K562 (cell line): ENCODE measurements at regions not wholly inside any gene's neighbourhood (a gene's known extent, or its start where the extent isn't known, plus 50 kb on each side); places are given as distances from the start of the nearest gene placed in this dataset.

Source experiments
- ATAC-seq: fragments of 200-7000 bp; cut with Tn5 transposase; 3 replicates; pipeline ENCODE4 v1.9.1; 2020; ENCODE audit warnings: moderate library complexity
- BruUV-seq: library from RNA; stranded (reverse); fragments of 400-500 nt; replicated peaks from 2 replicates; lab custom pipeline; 2021; lab: Mats Ljungman, UMichigan
- CTCF ChIA-PET: fragments of 300-600 bp; formaldehyde crosslinking; extraction: SDS; loops from one replicate; lab custom pipeline; 2021; ENCODE audit warnings: low intra/inter-chr PET ratio; lab: Yijun Ruan, JAX
- POLR2A ChIA-PET: fragments of 300-600, 350-650 bp; sonication (Branson Sonifier 250); formaldehyde crosslinking; extraction: SDS; loops from one replicate; lab custom pipeline; 2021; ENCODE audit warnings: antibody characterized with exemption, inconsistent platforms; lab: Yijun Ruan, JAX
- DNase-seq, 4 experiments: peaks; one replicate each; pipeline versions ENCODE4 v3.0.0 to v3.0.0-alpha.2; 2011 to 2018; ENCODE audit warnings: low spot score in 3 of 4, mixed read lengths in 3 of 4; ENCODE audit errors: extremely low read depth in 1 of 4
- FAIRE-seq: peaks from 2 replicates; lab custom pipeline; 2011; peaks lifted over from hg19 to GRCh38; lab: Jason Lieb, UNC
- H2AFZ ChIP-seq: 2 replicates; pipeline ENCODE4 v1.6.0; 2011; ENCODE audit warnings: low read depth, low read length, control low read depth, inconsistent platforms
- H3K27ac ChIP-seq: fragments of 200-600 bp; 3 replicates; pipeline ENCODE4 v1.8.0; 2011; ENCODE audit warnings: low read depth, mild to moderate bottlenecking, control low read depth, inconsistent platforms, low read length, moderate library complexity, mixed read lengths; ENCODE audit errors: extremely low read depth
- H3K27me3 ChIP-seq, 2 experiments: fragments of 300-600 bp in 1 of 2; 2 replicates in 1 of 2; 3 replicates in 1 of 2; pipeline versions ENCODE4 v1.6.0 to v1.8.0; 2011; ENCODE audit warnings: inconsistent platforms in 2 of 2, low read length in 2 of 2, mild to moderate bottlenecking in 1 of 2, mixed read lengths in 1 of 2, moderate library complexity in 1 of 2; ENCODE audit not compliant: control insufficient read depth in 2 of 2, insufficient read depth in 2 of 2
- H3K36me3 ChIP-seq: fragments of 300-600 bp; 3 replicates; pipeline ENCODE4 v1.8.0; 2011; ENCODE audit warnings: mild to moderate bottlenecking, low read length, inconsistent platforms; ENCODE audit not compliant: control insufficient read depth, insufficient read depth
- H3K4me1 ChIP-seq, 2 experiments: fragments of 200-600 bp in 1 of 2; replicated peaks in 1 of 2; 2 replicates in 1 of 2; 3 replicates in 1 of 2; pipeline versions ENCODE4 v1.5.1 to v1.8.0; 2011; ENCODE audit warnings: inconsistent platforms in 2 of 2, low read length in 2 of 2, mild to moderate bottlenecking in 1 of 2, mixed read lengths in 1 of 2, moderate library complexity in 1 of 2; ENCODE audit not compliant: control insufficient read depth in 2 of 2, insufficient read depth in 2 of 2
- H3K4me2 ChIP-seq: 2 replicates; pipeline ENCODE4 v1.6.1; 2011; ENCODE audit warnings: low read length, control low read depth, inconsistent platforms, mixed read lengths; ENCODE audit not compliant: insufficient read depth
- H3K4me3 ChIP-seq: fragments of 200-600 bp; sonication (generic), shearing (Covaris generic); 2 replicates; pipeline ENCODE4 v1.5.1; 2016; ENCODE audit warnings: control low read depth, inconsistent platforms
- H3K79me2 ChIP-seq: fragments of 200-600 bp; 3 replicates; pipeline ENCODE4 v1.8.0; 2011; ENCODE audit warnings: low read length, inconsistent platforms; ENCODE audit not compliant: control insufficient read depth, insufficient read depth
- H3K9ac ChIP-seq, 2 experiments: 2 replicates each; pipeline versions ENCODE4 v1.6.0 to v1.6.1; 2011; ENCODE audit warnings: low read depth in 2 of 2, low read length in 2 of 2, control low read depth in 1 of 2, inconsistent platforms in 1 of 2, mild to moderate bottlenecking in 1 of 2, mixed read lengths in 1 of 2; ENCODE audit not compliant: insufficient read depth in 1 of 2
- H3K9me1 ChIP-seq: one replicate; pipeline ENCODE4 v1.6.0; 2011; ENCODE audit warnings: inconsistent platforms, mild to moderate bottlenecking, low read length, moderate library complexity; ENCODE audit not compliant: control insufficient read depth, insufficient read depth
- H3K9me3 ChIP-seq: replicated peaks from 2 replicates; pipeline ENCODE4 v1.5.1; 2011; ENCODE audit warnings: low read depth, low read length, inconsistent platforms; ENCODE audit not compliant: control insufficient read depth, insufficient read depth
- H4K20me1 ChIP-seq: replicated peaks from 2 replicates; pipeline ENCODE4 v1.6.1; 2011; ENCODE audit warnings: low read length, inconsistent platforms, mixed read lengths; ENCODE audit not compliant: control insufficient read depth, insufficient read depth
- BHLHE40 ChIP-seq: IDR thresholded peaks from 2 replicates; pipeline ENCODE4 v1.6.1; 2011; ENCODE audit warnings: low read length, improper control_type of control experiment
- EGR1 ChIP-seq: fragments of 450-650 bp; conservative IDR thresholded peaks from 2 replicates; pipeline ENCODE4 v1.6.1; 2017; ENCODE audit warnings: mild to moderate bottlenecking
- SMARCB1 ChIP-seq: IDR thresholded peaks from 2 replicates; pipeline ENCODE4 v1.6.1; 2011; ENCODE audit warnings: improper control_type of control experiment, low read depth; ENCODE audit not compliant: insufficient read length
- TAF9B ChIP-seq: fragments of 450-650 bp; IDR thresholded peaks from 2 replicates; pipeline ENCODE4 v1.6.1; 2018; ENCODE audit warnings: mild to moderate bottlenecking; ENCODE audit not compliant: partially characterized antibody
- TBP ChIP-seq: optimal IDR thresholded peaks from 2 replicates; pipeline ENCODE3; 2011; ENCODE audit warnings: low read depth, low read length, improper control_type of control experiment
- TEAD1 ChIP-seq, 2 experiments: fragments of 450-650 bp in 1 of 2; sonication (generic) in 1 of 2; formaldehyde crosslinking; IDR thresholded peaks; 2 replicates each; pipeline versions ENCODE4 v1.4.0 to v1.8.0; 2020 to 2022; ENCODE audit warnings: mild to moderate bottlenecking in 2 of 2, missing genetic modification reagents in 1 of 2
- ZNF197 ChIP-seq: fragments of 200-800 bp; sonication (Bioruptor generic); IDR thresholded peaks from 2 replicates; pipeline ENCODE4 v1.6.1; 2016; ENCODE audit warnings: low read depth, missing genetic modification characterization, missing compliant biosample characterization
- WGBS: fragments of 100-300 bp; shearing (Covaris generic); methylation state at CpG from one replicate; pipeline ENCODE4 v1.1.6; 2016; ENCODE audit warnings: low coverage, mixed read lengths; ENCODE audit not compliant: insufficient coverage; ENCODE audit errors: missing lambda C conversion rate; 5-methylcytosine and 5-hydroxymethylcytosine counted together
- in situ Hi-C: fragments of 300-500 bp; cut with MboI; formaldehyde crosslinking; loops from 4 replicates; pipeline ENCODE4 v1.15.0; 2018; ENCODE audit warnings: inconsistent platforms, mixed read lengths
- intact Hi-C: fragments of 100-400 bp; cut with micrococcal nuclease; formaldehyde crosslinking; loops from 2 replicates; pipeline ENCODE4 v1.14.2; 2022
- TF ChIP-seq, protein P1 (sequence below), 2 experiments: fragments of 450-650 bp; IDR thresholded peaks; 2 replicates each; pipeline ENCODE4 v1.6.1; 2016
- TF ChIP-seq, protein P2 (sequence below): fragments of 450-650 bp; formaldehyde crosslinking; conservative IDR thresholded peaks from 2 replicates; pipeline ENCODE4 v1.4.0; 2022; ENCODE audit warnings: mild to moderate bottlenecking, missing genetic modification characterization

- H3K9me1 ChIP-seq = no peaks in the 10 kb centered on the region
- intact Hi-C loops (no loop called here), in situ Hi-C loops (no loop called here)
- ChIA-PET POLR2A (no interaction called here), CTCF (no interaction called here)
- no peaks in the 10 kb centered on the region for H3K27me3 ChIP-seq
- H3K79me2 ChIP-seq = no peaks in the 10 kb centered on the region
- H4K20me1 ChIP-seq = no peaks in the 10 kb centered on the region
- ATAC-seq = no peak
- H3K4me3 ChIP-seq = no peak overlapping the region
- H3K9me3 ChIP-seq = no peaks in the 10 kb centered on the region
- no peak for DNase-seq
- H3K36me3 ChIP-seq = no peaks in the 10 kb centered on the region
- H3K4me2 ChIP-seq = no peak overlapping the region
- no TSS peak for BruUV-seq
- no peak overlapping the region for H2AFZ ChIP-seq
- no peaks in the 10 kb centered on the region for H3K4me1 ChIP-seq
- no peak overlapping the region for H3K27ac ChIP-seq
- WGBS = 0% methylated on average over 4 of the region's 4 CpGs
- TF ChIP-seq, protein P1, sequence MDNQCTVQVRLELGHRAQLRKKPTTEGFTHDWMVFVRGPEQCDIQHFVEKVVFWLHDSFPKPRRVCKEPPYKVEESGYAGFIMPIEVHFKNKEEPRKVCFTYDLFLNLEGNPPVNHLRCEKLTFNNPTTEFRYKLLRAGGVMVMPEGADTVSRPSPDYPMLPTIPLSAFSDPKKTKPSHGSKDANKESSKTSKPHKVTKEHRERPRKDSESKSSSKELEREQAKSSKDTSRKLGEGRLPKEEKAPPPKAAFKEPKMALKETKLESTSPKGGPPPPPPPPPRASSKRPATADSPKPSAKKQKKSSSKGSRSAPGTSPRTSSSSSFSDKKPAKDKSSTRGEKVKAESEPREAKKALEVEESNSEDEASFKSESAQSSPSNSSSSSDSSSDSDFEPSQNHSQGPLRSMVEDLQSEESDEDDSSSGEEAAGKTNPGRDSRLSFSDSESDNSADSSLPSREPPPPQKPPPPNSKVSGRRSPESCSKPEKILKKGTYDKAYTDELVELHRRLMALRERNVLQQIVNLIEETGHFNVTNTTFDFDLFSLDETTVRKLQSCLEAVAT (IDR thresholded peaks at IDR 0.05) = no peak
- no peak for TF ChIP-seq BHLHE40
- no peak for TF ChIP-seq SMARCB1
- no peak for TF ChIP-seq TBP
- no peak for TF ChIP-seq EGR1
- no peak for FAIRE-seq
- H3K9ac ChIP-seq = no peak overlapping the region
These were observed 223.6 kb upstream of the GAP43 start for GRCh38 chr3:115399750-115400149.

DNA sequence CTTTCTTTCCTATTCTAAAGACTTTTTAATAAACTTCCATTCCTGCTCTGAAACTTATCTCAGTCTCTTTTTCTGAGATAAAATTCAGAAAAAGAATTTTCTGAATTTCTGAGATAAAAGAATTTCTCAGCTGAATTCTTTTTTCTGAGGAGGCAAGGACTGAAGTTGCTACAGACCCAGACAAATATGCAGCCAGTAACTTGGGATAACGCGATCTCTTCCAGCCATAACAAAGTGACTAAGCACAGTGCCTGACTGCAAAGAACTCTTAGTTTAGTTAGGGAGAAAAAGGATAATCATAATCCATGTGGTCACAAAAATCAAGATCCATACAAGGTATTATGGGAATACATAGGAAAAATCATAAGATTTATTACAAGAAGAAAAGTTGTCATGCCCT lies 222.0 kb upstream of the GAP43 start:
- Histone ChIP-seq H3K9ac (no peak overlapping the region), H3K79me2 (no peaks in the 10 kb centered on the region), H3K9me1 (no peaks in the 10 kb centered on the region), H3K9me3 (no peaks in the 10 kb centered on the region), H3K27ac (no peak overlapping the region), H3K4me1 (no peaks in the 10 kb centered on the region), H2AFZ (no peak overlapping the region), H3K4me2 (no peak overlapping the region), H3K4me3 (no peak overlapping the region), H4K20me1 (no peaks in the 10 kb centered on the region), H3K27me3 (no peaks in the 10 kb centered on the region), H3K36me3 (no peaks in the 10 kb centered on the region)
- ChIA-PET POLR2A (interaction anchor here (1.3 kb wide), 1 partner anchor 33 kb away, joined by 4 read pairs; no protein-coding TSS in a partner anchor), CTCF (no interaction called here)
- BruUV-seq = no TSS peak
- intact Hi-C loops (no loop called here), in situ Hi-C loops (no loop called here)
- no peak for TF ChIP-seq TEAD1 (CRISPR knock-in tag; IDR thresholded peaks at IDR 0.05)
- no peak for TF ChIP-seq ZNF197 (CRISPR knock-in tag)
- TF ChIP-seq, protein P2, sequence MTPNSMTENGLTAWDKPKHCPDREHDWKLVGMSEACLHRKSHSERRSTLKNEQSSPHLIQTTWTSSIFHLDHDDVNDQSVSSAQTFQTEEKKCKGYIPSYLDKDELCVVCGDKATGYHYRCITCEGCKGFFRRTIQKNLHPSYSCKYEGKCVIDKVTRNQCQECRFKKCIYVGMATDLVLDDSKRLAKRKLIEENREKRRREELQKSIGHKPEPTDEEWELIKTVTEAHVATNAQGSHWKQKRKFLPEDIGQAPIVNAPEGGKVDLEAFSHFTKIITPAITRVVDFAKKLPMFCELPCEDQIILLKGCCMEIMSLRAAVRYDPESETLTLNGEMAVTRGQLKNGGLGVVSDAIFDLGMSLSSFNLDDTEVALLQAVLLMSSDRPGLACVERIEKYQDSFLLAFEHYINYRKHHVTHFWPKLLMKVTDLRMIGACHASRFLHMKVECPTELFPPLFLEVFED (CRISPR knock-in tag) = no peak
- no peak for TF ChIP-seq TAF9B
- DNase-seq (no peak), ATAC-seq (no peak), FAIRE-seq (no peak)
- 0% methylated on average over 2 of the region's 2 CpGs for WGBS
